OCI-LY1 (cell line): ENCODE measurements at regions not wholly inside any gene's neighbourhood (a gene's known extent, or its start where the extent isn't known, plus 50 kb on each side); places are given as distances from the start of the nearest gene placed in this dataset.

Experiments used
- H2AFZ ChIP-seq: fragments of 200-600 bp; sonication (generic), shearing (Covaris generic); 2 replicates; pipeline ENCODE4 v1.6.0; 2014; ENCODE audit warnings: antibody characterized with exemption, mild to moderate bottlenecking, low read length
- H3F3A ChIP-seq: fragments of 200-600 bp; sonication (generic), shearing (Covaris generic); 2 replicates; pipeline ENCODE4 v1.6.0; 2014; ENCODE audit warnings: mild to moderate bottlenecking, antibody characterized with exemption, low read length, moderate library complexity; ENCODE audit not compliant: insufficient read depth
- H3K27ac ChIP-seq: fragments of 200-600 bp; sonication (generic); 2 replicates; pipeline ENCODE4 v1.5.1; 2014; ENCODE audit warnings: low read length, mixed run types, mild to moderate bottlenecking, low read depth; ENCODE audit not compliant: poor library complexity, severe bottlenecking
- H3K27me3 ChIP-seq: fragments of 200-600 bp; sonication (generic); 2 replicates; pipeline ENCODE4 v1.6.0; 2014; ENCODE audit warnings: antibody characterized with exemption, mild to moderate bottlenecking, low read length, moderate library complexity; ENCODE audit not compliant: insufficient read depth
- H3K36me3 ChIP-seq: fragments of 200-600 bp; sonication (generic); 2 replicates; pipeline ENCODE4 v1.6.1; 2014; ENCODE audit warnings: mild to moderate bottlenecking, antibody characterized with exemption, low read length, moderate library complexity, mixed read lengths; ENCODE audit not compliant: insufficient read depth
- H3K4me1 ChIP-seq: fragments of 200-600 bp; sonication (generic); 2 replicates; pipeline ENCODE4 v1.5.1; 2014; ENCODE audit warnings: mild to moderate bottlenecking, low read length, moderate library complexity; ENCODE audit not compliant: insufficient read depth, severe bottlenecking
- H3K4me2 ChIP-seq: fragments of 200-600 bp; sonication (generic), shearing (Covaris generic); 2 replicates; pipeline ENCODE4 v1.6.1; 2014; ENCODE audit warnings: low read length
- H3K4me3 ChIP-seq: fragments of 200-600 bp; sonication (generic); 2 replicates; pipeline ENCODE4 v1.5.1; 2014; ENCODE audit warnings: low read length, low read depth, mild to moderate bottlenecking, mixed read lengths; ENCODE audit not compliant: poor library complexity, severe bottlenecking
- H3K79me2 ChIP-seq: fragments of 200-600 bp; shearing (Covaris generic); 2 replicates; pipeline ENCODE4 v1.6.1; 2016; ENCODE audit warnings: mixed run types, low read length, mixed read lengths; ENCODE audit not compliant: insufficient read depth
- H3K9ac ChIP-seq: fragments of 200-600 bp; sonication (generic), shearing (Covaris generic); 2 replicates; pipeline ENCODE4 v1.6.1; 2014; ENCODE audit warnings: mild to moderate bottlenecking, low read length, mixed read lengths
- H3K9me2 ChIP-seq: fragments of 200-600 bp; sonication (generic), shearing (Covaris generic); 2 replicates; pipeline ENCODE4 v1.6.1; 2014; ENCODE audit warnings: low read depth, mild to moderate bottlenecking, low read length, mixed read lengths
- H3K9me3 ChIP-seq: fragments of 200-600 bp; shearing (Covaris generic); 2 replicates; pipeline ENCODE4 v1.6.1; 2014; ENCODE audit warnings: low read length, mixed read lengths
- H4K20me1 ChIP-seq: fragments of 200-600 bp; sonication (generic), shearing (Covaris generic); 2 replicates; pipeline ENCODE4 v1.6.0; 2016; ENCODE audit warnings: mild to moderate bottlenecking, low read length; ENCODE audit not compliant: insufficient read depth
- CTCF ChIP-seq: fragments of 200-600 bp; sonication (generic), shearing (Covaris generic); IDR thresholded peaks from 2 replicates; pipeline ENCODE4 v1.5.1; 2017; ENCODE audit warnings: mild to moderate bottlenecking, antibody characterized with exemption, low read length, moderate library complexity, mixed read lengths
- EZH2 ChIP-seq: fragments of 200-600 bp; sonication (generic), shearing (Covaris generic); IDR thresholded peaks from 2 replicates; pipeline ENCODE4 v1.8.0; 2017; ENCODE audit warnings: borderline replicate concordance, mixed run types, mild to moderate bottlenecking, antibody characterized with exemption, low read length, moderate library complexity, mixed read lengths

GRCh38 chr1:240701412-240701811 lies 89.5 kb upstream of the GREM2 start:
- Histone ChIP-seq H4K20me1 (no peaks in the 10 kb centered on the region), H3K9ac (no peak overlapping the region), H3K4me1 (no peaks in the 10 kb centered on the region), H3K27ac (no peak overlapping the region), H3K79me2 (no peaks in the 10 kb centered on the region), H3K9me3 (no peaks in the 10 kb centered on the region), H3F3A (no peaks in the 10 kb centered on the region), H2AFZ (no peak overlapping the region), H3K27me3 (no peaks in the 10 kb centered on the region), H3K4me2 (no peak overlapping the region), H3K36me3 (no peaks in the 10 kb centered on the region), H3K9me2 (no peaks in the 10 kb centered on the region), H3K4me3 (no peak overlapping the region)
- no peak for TF ChIP-seq CTCF
- no peak for TF ChIP-seq EZH2

DNA sequence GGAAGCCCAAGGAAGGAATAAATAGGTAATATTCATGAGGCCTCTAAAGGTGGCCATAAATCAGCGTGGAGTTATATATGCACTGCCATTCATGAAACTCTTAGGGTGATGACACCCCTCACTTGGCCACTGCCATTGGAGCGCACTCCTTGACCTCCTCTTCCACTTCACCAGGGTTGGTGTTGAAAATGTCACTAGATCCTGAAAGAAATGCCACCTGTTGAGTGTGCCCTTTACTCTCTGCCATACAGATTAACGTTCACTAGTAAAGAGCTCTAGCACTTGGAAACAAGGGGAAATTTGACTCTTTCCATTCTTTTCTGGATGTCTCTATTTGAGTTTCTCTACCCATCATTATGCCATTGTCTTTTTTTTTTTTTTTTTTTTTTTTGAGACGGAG lies 83.5 kb upstream of the GREM2 start:
- TF ChIP-seq EZH2 (no peak), CTCF (no peak)
- H2AFZ ChIP-seq = no peak overlapping the region
- no peaks in the 10 kb centered on the region for H3K36me3 ChIP-seq
- no peaks in the 10 kb centered on the region for H4K20me1 ChIP-seq
- no peak overlapping the region for H3K4me2 ChIP-seq
- no peaks in the 10 kb centered on the region for H3K4me1 ChIP-seq
- H3F3A ChIP-seq = no peaks in the 10 kb centered on the region
- H3K27ac ChIP-seq = no peak overlapping the region
- no peak overlapping the region for H3K4me3 ChIP-seq
- H3K9me2 ChIP-seq = no peaks in the 10 kb centered on the region
- H3K27me3 ChIP-seq = no peaks in the 10 kb centered on the region
- H3K9ac ChIP-seq = no peak overlapping the region
- H3K9me3 ChIP-seq = no peaks in the 10 kb centered on the region
- H3K79me2 ChIP-seq = no peaks in the 10 kb centered on the region

- Histone ChIP-seq H3F3A (no peaks in the 10 kb centered on the region), H3K36me3 (no peaks in the 10 kb centered on the region), H2AFZ (no peak overlapping the region), H4K20me1 (no peaks in the 10 kb centered on the region), H3K4me2 (no peak overlapping the region), H3K9ac (no peak overlapping the region), H3K9me3 (no peaks in the 10 kb centered on the region), H3K27ac (no peak overlapping the region), H3K79me2 (no peaks in the 10 kb centered on the region), H3K9me2 (no peaks in the 10 kb centered on the region), H3K4me3 (no peak overlapping the region), H3K4me1 (no peaks in the 10 kb centered on the region), H3K27me3 (no peaks in the 10 kb centered on the region)
- TF ChIP-seq CTCF (no peak), EZH2 (no peak)
Measured at GRCh38 chr1:240693844-240694243, 81.9 kb upstream of the GREM2 start.
